ENCODE measurements at regions not wholly inside any gene's neighbourhood (a gene's known extent, or its start where the extent isn't known, plus 50 kb on each side); places are given as distances from the start of the nearest gene placed in this dataset.
"Not testable (repeated sequence)": the region's sequence is repeated elsewhere in the genome, so short reads cannot be mapped to it uniquely, and the experiment has no call there.

GRCh38 chr2:40955635-40956034 is 503.7 kb upstream of the SLC8A1 start:
- no peak for FAIRE-seq

DNA sequence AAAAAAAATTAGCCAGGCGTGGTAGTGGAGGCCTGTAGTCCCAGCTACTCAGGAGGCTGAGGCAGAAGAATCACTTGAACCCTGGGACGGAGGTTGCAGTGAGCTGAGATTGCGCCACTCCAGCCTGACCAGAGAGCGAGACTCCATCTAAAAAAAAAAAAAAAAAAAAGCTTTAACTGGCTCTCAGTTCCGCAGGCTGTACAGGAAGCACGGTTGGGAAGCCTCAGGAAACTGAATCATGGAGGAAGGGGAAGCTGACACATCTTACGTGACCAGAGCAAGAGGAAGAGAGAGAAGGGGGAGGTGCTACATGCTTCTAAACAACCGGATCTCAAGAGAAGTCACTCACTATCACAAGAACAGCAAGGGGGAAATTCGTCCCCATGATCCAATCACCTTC is 505.6 kb upstream of the SLC8A1 start:
- no peak for FAIRE-seq

DNA sequence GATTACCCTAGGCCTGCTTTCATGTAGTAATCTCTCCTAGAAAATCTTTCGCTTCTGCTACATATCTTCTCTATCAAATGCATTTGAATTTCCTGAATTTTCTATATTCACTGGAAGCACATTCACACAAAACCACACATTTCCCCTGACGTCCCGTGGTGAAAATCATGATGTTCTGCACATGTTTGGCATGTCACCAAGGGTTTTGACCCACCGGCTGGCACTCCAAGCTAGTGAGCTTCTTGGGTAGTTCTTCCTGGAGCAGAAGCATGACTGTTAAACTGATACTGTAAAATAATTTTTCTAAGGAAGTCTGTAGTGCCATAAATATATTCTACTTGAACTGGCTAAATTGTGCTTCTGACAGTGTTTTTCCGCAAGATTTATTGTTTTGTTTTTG is 510.1 kb upstream of the SLC8A1 start:
- no peak for FAIRE-seq

DNA sequence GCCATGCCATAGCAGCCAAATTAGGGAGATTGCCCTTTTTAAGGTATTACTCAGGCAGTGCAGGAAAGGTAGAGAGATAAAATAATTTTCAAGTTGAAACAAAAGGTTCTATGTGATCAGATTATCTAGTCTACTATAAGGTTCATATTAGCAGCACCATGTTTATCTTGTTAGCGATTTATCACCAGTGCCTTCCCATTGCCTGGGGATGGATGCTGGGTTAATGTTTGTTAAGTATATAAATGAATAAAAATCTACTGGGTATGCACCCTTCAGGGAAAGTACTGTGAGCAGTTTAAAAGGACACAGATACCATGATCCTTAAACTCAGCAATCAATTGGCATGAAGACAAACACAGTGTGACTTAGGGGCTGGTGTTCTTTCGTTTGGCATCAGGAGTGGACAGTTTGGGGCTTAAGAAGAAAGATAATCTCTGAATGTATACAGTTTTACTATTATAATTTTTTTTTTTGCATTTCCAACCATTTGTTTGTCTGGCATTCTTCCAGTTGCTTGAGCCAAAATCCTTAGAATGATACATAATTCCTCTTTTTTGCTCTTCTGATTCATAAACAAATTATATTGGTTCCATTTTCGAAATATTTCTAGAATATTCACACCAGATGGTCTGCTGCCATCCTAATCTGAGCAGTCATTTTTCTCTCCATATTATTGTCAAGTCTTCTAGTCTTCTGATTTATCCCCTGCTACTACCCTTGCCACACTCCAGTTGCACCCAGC is 512.8 kb upstream of the SLC8A1 start:
- no peak for FAIRE-seq

DNA sequence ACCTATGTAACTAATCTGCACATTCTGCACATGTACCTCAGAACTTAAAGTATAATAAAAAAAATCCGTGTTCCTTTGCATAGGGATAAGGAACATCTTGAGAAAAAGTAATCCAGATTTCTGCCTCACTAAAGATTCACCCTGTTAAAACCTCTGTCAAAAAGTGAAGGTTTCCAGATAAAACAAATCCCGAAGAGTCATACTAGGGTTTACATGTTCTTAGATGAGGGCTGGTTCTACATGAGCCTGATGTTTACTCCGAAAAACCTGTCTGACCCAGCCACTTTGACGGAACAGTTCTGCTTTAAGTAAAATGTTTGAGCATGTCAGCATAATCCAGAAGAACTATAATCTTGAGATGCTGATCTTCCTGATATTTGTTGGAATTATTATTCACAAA is 515.6 kb upstream of the SLC8A1 start:
- FAIRE-seq: no peak

DNA sequence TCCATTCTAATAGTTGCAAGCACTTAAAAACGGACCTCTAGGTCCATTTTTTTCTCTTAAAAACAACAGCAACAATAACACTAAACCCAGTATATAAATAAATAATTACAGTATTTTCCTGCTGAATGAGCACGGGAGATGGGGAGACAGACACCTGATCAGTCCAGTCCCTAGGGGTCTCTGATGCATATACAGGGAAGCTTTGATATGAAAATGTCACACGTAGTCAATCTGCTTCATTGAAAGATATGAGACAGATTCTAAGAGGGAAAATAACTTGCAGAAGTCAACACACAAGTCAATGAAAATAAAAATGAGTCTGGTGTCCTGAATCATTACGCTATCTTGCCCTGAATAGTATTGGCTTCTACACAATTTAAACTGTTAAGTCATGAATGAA is 523.3 kb upstream of the SLC8A1 start:
- FAIRE-seq: no peak

GRCh38 chr2:40997362-40997761 is 545.5 kb upstream of the SLC8A1 start:
- FAIRE-seq: no peak

- FAIRE-seq: no peak
These were observed 548.5 kb upstream of the SLC8A1 start for GRCh38 chr2:41000374-41000773.

DNA sequence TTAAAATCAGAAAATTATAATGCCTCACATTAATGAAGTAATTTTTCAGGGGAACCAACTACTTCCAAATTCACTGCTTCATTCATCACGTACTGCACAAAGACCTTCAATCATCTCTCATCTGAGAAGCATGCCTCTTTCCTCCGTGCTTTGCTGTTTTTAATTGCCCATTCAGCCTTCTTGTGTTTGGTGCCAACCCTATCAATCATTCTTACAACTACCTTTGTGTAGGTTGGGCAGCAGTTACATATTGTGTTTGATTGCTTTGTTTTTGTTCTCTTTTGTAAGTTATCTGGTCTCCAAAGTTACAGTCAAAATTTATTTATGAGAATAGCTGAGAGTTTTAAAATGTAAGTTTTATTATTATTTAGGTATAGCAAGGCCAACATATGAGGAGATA is 549.0 kb upstream of the SLC8A1 start:
- no peak for FAIRE-seq

GRCh38 chr2:41004700-41005099 is 552.8 kb upstream of the SLC8A1 start:
- no peak for FAIRE-seq

DNA sequence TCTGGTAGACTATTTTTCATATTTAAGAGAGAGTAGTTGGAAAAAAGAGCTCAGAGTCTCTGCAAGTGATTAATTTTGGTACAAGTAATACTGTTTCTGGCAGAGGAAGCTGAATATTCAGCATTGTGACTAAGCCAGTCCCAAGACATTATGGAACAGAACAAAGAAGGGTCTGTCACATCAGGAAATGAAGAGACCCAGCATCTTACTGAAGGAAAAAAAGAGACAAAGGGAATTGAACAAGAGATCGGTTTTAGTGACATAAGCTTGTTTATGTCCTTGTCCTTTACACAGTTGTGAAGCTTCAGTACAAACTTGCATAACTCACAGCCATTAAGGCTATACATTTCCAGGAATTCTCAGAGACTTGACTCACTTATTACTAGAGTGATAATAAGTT is 568.5 kb upstream of the SLC8A1 start:
- no peak for FAIRE-seq

DNA sequence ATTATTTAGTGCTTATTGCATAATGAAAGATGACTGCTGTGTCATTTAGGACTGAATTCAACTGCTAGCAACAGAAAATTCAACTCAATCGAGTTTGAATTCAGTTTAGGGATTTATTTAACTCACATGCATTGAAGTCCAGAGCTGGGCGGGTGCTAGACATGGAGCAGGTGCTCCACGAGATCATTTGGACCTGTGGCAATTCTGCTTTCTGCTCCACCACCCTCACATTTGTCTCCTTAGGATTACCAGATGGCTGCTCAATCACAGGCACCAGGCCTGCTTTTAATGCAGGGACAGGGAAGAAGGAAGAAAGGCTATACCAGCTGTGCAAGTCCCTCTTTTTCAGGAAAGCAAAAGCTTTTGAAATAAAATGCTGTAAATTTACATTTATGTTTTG is 572.9 kb upstream of the SLC8A1 start:
- FAIRE-seq: no peak

GRCh38 chr2:41026613-41027012 is 574.7 kb upstream of the SLC8A1 start:
- no peak for FAIRE-seq

GRCh38 chr2:41027095-41027494 is 575.2 kb upstream of the SLC8A1 start:
- FAIRE-seq: no peak

DNA sequence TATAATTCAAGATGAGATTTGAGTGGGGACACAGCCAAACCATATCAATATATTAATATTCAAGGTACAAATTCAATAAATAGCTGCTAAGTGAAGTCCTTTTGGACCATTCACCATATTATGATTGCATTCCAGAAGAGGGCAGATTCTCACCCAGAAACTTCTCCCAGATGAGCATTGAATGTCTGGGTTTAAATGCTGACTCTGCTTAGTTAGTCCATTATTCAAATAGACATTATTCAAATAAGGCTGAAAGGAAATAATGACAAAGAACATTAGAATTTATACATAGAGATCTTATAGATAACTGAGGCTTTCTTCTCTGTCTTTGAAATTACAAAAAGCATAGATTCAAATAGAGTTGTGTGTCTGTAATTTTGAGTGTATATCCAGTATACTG is 579.4 kb upstream of the SLC8A1 start:
- no peak for FAIRE-seq

DNA sequence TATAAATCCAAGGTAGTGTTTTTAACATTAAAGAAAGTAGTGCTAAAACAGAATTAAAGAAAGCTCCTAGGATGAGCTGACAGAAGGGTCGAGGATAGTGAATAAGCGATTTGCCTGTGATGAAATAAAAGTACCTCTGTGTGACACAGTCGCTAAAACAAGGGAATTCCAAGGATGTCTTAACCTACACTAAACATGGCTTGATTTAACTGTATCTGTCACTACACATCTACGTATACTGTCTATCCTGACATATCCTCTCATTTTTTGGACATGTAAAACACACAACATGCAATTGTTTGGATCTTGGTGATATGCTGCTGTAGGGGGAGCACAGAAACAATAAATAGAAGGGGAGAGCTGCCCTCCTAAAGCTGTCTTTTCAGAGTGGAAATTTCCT is 580.8 kb upstream of the SLC8A1 start:
- no peak for FAIRE-seq

DNA sequence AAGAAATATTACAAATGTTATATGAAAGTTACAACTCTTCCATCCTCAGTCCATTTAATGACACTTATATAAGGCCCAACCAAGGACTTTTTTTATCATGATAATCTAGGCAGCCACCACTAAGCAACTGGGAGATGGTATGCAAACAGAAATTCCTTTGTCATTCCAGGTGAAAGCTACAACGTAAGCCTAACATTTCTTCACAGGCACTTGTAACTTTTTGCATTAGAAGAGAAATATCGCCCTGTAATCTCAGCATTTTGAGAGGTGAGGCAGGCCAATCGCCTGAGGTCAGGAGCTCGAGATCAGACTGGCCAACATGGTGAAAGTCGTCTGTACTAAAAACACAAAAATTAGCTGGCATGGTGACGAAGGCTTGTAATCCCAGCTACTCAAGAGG is 581.2 kb upstream of the SLC8A1 start:
- FAIRE-seq: no peak

DNA sequence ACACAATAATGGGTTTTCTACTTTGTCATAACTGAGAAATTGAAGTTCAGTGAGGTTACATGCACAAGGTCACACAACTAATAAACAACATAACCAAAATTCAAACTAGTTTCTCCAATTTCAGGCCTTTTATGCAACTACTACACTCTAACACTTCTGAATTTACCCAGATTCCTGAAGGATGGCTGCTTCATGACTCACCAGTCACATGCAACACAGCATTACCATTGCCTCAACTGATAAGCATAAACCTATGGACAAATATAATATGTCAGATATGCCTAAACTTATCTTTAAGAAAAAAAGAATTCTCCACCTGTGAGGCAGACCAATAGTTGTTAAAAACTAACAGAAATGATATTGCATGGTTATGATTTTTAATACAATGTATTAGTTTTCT is 586.5 kb upstream of the SLC8A1 start:
- no peak for FAIRE-seq

DNA sequence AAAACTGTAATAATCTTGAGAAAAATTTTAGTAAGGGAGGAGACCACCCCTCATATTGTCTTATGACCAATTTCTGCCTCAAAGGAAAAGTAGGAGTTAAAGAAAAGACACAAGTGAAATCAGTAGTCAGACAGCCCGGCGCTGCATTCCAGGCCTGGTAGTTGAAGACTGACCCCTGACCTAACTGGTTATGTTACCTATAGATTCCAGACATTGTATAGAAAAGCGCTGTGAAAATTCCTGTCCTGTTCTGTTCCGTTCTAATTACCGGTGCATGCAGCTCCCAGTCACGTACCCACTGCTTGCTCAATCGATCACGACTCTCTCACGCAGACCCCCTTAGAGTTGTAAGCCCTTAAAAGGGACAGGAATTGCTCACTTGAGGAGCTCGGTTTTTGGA is 587.9 kb upstream of the SLC8A1 start:
- not testable (repeated sequence) for FAIRE-seq

- no peak for FAIRE-seq
These were observed 589.1 kb upstream of the SLC8A1 start for GRCh38 chr2:41040782-41041520.

GRCh38 chr2:41042343-41042742 is 590.5 kb upstream of the SLC8A1 start:
- FAIRE-seq: no peak

GRCh38 chr2:41061356-41061755 is 609.5 kb upstream of the SLC8A1 start:
- no peak for FAIRE-seq

- FAIRE-seq: no peak
These were observed 610.4 kb upstream of the SLC8A1 start for GRCh38 chr2:41062336-41062735.

DNA sequence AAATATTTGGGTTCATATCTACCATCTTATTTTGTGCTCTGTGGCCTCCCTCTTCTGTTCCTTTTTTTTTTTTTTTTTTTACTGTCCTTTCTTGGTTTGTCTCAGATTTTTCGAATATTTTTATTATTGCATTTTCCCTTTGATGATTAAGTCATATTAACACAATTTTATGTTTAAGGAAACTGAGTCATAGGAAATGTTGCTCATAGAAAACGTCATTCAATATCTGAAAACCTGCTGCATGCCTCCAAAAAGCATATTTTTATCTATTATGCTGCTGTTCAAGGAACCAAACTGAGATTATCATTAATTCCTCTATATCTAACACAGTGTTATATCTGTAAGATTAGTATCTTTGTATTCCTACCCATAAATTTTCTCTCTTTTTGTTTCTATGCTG is 614.3 kb upstream of the SLC8A1 start:
- no peak for FAIRE-seq

DNA sequence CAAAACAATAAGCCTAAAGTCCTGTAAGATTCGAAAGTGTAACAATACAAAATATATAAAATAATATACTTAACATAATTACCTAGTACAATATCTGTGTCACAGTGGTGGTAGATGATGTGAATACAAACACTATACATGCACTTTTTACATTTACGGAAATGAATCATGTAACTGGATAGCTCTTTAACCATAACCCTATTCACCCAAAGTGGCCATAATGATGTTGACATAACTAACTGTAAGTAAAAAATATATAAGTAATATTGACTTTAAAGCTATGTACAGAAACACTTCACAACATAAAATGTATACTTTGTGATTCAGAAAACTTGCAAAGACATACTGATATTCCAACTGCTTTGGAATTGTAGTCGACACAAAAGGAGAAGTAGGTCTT is 616.9 kb upstream of the SLC8A1 start:
- no peak for FAIRE-seq
